GM19240 (cell line): ENCODE measurements at regions not wholly inside any gene's neighbourhood (a gene's known extent, or its start where the extent isn't known, plus 50 kb on each side); places are given as distances from the start of the nearest gene placed in this dataset.
"Not testable (repeated sequence)": the region's sequence is repeated elsewhere in the genome, so short reads cannot be mapped to it uniquely, and the experiment has no call there.

Experiments used
- DNase-seq: peaks from one replicate; pipeline ENCODE4 v3.0.0; 2011; ENCODE audit warnings: low spot score; ENCODE audit not compliant: insufficient read length

DNA sequence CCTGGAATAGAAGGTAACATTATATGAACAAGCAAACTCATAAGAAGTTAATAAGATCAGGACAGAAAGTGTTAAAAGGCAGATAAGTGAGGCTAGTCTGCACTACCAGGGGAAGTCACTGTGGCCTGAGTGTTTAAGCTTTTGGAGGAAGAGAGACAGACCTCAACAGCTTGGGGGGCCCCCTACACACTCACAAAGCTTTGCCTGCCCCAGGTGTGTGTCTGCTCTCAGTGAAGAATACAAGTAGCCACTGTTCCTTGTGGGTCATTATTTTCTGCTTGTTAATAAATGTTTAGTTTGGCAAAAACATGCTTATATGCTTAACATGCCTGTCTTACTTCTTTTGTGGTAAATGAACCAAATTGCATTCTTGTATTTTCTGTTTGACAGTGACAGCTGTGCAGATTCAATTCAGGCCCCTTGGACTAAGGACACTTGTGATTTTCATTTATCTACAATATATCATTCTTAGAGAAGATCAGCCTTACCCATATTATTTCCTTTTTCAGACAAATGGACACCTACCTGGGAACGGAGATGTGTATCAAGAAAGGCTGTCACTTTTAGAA lies 50.7 kb upstream of the C12orf71 start:
- no peak for DNase-seq

DNA sequence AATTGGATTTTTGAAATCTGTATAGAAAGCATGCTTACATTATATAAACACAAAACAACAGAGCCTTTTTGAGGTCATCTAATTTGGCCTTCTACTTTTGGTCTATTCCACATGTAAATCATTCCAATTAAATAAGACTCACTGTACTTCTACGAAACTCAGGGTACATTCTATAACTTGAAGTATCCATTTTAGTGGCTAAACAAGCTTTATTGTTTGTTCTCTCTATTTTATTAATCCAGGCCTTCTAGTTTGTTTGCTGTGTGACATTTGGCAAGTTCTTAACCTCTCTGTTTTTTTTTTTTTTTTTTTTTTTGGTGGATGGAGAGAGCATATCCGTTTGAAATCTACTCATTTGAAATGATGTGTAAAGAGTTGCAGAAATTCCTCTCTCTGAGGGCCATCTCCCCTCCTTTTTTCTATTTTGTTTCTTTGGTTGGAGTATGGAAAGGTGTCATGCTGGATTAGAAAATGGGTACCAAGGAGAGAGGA lies 58.1 kb upstream of the C12orf71 start:
- no peak for DNase-seq

GRCh38 chr12:27142101-27142721 lies 59.8 kb upstream of the C12orf71 start:
- DNase-seq, result no peak

- no peak for DNase-seq
Measured at GRCh38 chr12:27143256-27144069, 61.1 kb upstream of the C12orf71 start.

DNA sequence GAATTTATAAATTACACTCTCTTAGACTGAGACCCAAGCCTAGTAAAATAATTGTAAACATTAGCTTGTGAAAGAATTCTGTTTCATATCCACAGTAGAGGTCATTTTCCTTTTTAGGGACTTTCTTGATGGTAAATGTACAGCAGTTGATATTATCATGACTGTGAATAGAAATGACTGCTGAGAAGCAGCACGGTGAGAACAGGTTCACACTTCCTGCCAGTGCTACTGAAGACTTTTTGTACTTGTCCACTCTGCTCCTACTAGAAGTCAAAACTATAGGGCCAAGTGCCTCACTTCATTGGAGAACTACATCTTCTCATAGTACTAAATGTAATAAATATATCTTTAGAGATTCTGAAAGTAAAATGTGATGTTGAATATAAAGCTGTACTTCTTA lies 63.3 kb upstream of the C12orf71 start:
- DNase-seq, result not testable (repeated sequence)

DNA sequence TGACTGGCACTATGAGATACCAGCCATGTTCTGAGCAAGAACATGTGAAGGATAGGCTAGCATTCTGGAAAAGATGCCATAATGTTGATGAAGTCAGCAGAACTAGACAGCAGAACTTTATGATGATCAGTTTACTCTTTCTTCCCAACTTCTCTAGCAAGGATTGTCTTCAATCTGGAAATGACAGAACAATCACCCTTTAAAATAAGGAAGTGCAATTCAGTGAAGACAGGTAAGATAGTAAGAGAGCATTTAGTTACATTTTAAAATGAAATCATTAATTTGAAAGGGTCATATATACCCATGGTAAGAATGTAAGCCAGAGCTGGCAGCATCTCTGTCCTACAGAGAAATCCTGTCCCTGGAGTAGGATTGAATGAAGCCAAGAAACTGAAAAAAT lies 66.0 kb upstream of the C12orf71 start:
- DNase-seq, result no peak

DNA sequence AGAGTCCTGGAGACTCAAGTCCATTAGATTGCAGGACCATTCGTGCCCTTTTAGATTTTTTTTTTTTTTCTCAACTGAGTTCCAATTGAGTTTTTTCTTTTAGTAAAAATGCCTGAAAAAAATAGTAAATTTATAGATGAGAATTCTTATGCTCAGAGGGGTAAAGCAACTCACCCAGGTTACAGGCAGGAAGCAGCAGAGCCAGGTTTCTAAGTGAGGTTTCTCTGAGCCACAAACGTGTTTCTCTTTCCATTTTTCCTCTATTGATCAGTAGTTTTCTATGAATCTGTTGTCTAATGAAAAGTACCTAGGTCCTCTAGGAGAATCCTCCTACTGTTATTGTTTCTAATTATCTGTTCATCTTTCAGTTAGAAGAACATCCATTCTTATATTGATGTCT lies 66.4 kb upstream of the C12orf71 start:
- no peak for DNase-seq

- DNase-seq, result no peak
Measured at GRCh38 chr12:27151479-27151878, 69.1 kb upstream of the C12orf71 start.

GRCh38 chr12:27158297-27158696 lies 75.9 kb upstream of the C12orf71 start:
- no peak for DNase-seq

DNA sequence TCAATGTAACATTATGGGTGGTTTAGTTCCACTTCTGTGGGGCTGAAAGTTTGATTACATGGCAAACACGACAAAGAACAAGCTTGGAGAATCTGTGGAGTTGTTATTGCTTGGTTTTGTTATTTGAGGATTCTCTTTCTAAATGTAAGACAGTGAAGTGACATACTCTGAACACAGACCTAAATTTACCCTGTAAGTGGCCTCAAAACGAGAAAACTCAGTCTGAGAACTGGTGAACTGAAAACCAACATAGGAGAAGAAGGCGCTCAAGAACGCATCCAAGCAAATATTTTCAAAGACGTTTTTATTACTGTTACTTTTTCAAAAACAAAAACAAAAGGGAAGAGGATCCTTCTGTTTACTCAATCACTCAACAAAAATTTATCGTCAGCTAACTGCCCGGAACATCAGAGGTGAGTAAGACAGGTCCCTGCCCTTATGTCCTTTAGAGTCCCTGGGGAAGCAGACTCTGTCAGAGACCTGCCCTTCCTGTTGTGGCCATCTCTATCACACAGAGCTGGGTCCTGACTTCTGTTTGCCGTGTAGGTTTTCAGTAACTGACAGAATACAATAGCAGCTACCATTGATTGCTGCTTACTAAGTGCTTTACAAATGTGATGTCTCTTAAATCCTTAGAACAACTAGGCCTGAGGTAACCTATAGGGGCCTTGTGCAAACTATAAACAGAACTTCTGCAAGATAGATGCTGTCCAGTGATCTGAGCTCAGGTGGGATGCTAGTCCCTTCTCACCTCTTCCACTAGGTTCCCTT lies 79.3 kb upstream of the C12orf71 start:
- DNase-seq, result no peak

DNA sequence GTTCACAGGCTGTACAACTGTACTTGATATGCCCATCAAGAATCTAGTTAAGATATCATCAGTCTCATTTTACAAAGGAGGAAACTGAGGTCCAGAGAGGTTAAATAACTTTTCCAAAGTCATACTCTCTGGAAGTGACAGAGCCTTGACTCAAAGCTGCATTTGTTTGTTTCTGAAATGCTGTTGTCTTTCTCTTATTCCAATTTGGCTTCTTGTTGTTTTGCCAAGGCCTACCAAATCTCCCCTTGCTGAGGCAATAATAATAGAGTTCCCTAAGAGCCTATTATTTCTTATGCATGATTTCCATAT lies 79.8 kb upstream of the C12orf71 start:
- no peak for DNase-seq

- no peak for DNase-seq
Measured at GRCh38 chr12:27163048-27163715, 80.8 kb upstream of the C12orf71 start.

DNA sequence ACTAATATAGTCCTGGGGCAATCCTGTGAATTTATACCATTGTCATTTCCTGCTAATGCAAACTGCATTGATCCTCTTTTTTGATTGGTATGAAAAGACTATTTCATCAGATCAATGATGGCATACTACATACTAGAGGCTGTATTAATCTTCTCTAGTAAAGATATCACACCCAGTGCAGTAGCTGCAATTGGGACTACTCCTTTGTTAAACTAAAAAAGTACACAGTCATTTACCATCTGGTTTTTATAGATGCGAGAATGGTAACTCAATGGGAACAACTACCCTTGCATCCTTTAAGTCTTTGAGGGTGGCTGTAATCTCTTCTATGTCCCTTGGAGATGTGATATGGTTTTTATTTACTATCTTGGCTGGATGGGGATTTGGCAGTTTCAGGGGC lies 80.2 kb upstream of the STK38L start:
- no peak for DNase-seq

DNA sequence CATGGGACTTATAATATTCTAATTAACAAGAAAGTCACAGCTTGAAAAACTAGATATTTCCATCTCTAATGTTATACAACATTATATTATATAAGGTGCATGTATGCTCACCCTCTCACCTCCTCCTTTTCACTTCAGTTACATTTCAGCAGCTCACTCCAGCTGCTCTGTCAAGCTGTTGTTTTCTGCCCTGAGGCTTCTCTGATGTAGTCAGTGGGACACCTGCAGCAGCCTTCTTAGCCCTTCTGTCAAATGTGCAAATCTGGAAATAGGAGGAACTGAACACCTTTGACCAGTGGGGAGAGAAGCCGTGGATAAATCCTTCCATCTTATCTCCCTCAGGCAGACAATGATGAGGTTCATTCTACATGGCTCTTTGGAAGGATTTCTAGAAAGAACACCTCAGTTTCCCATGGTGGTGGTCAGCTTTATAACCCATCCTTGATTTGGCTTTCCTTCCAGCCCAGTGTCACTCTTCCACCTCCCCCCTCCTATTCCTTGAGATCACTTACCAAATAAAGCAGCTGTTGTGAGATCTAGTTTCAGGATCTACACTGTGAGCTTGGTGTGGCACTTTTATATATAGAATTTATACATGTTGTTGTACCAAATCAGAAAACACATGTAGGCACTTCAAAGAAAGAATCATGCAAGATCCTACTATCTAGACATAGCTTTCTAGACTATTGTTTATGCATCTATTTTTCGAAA lies 79.6 kb upstream of the STK38L start:
- no peak for DNase-seq

DNA sequence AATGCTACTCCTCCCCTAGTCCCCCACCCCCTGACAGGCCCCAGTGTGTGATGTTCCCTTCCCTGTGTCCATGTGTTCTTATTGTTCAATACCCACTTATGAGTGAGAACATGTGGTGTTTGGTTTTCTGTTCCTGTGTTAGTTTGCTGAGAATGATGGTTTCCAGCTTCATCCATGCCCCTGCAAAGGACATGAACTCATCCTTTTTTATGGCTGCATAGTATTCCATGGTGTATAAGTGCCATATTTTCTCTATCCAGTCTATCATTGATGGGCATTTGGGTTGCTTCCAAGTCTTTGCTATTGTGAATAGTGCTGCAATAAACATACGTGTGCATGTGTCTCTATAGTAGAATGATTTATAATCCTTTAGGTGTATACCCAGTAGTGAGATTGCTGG lies 78.1 kb upstream of the STK38L start:
- DNase-seq, result not testable (repeated sequence)

- DNase-seq, result not testable (repeated sequence)
Measured at GRCh38 chr12:27171494-27171893, 72.6 kb upstream of the STK38L start.

- DNase-seq, result no peak
Measured at GRCh38 chr12:27176765-27177164, 67.3 kb upstream of the STK38L start.

- DNase-seq, result no peak
Measured at GRCh38 chr12:27177706-27178105, 66.4 kb upstream of the STK38L start.

DNA sequence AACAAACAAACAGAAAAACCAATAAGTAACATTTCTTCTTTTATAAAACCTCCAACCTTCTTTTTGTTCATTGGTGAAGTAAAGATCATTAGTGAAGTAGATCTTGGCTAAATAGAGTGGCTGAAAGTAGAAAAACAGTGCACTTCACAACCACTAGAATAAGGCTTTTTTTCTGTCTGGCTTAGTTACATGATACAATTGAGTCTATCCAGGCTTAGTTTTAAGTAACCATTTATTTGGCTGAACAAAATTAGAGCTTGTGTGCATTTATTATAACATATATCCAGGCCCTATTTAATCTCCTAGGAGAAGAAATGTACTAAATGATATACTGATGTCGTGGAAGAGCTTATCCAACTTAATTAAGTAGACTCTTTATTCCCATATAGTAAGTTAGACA lies 65.8 kb upstream of the STK38L start:
- DNase-seq, result no peak

- no peak for DNase-seq
Measured at GRCh38 chr12:27178723-27179399, 65.2 kb upstream of the STK38L start.
